ENCODE measurements at regions not wholly inside any gene's neighbourhood (a gene's known extent, or its start where the extent isn't known, plus 50 kb on each side); places are given as distances from the start of the nearest gene placed in this dataset.

GRCh38 chr15:91568036-91568435 is 285.5 kb upstream of the SLCO3A1 start:
- no peaks in the 10 kb centered on the region for H3K4me1 ChIP-seq (ENCODE audit: insufficient read depth)
- no peak overlapping the region for H3K4me2 ChIP-seq (ENCODE audit: unreplicated experiment)
- no peaks in the 10 kb centered on the region for H3K79me2 ChIP-seq (ENCODE audit: insufficient read depth)
- no peak overlapping the region for H3K4me3 ChIP-seq
- H4K20me1 ChIP-seq (ENCODE audit: insufficient read depth), result no peaks in the 10 kb centered on the region
- H3K27me3 ChIP-seq (replicated peaks; ENCODE audit: insufficient read depth), result peaks cover 20% of the 10 kb centered on the region; the same call in 1 of the 2 replicates
- WGBS, 2 experiments (ENCODE audit: low coverage in 1 of 2, low lambda C conversion rate in 2 of 2, missing lambda C conversion rate in 2 of 2), result 71 to 73% methylated on average over 2 of the region's 2 CpGs
- H3K9me3 ChIP-seq (ENCODE audit: low read depth), result no peaks in the 10 kb centered on the region
- H2AFZ ChIP-seq, result no peak overlapping the region
- H3K9ac ChIP-seq, result no peak overlapping the region
- TF ChIP-seq EZH2phosphoT487 (IDR thresholded peaks at IDR 0.05; ENCODE audit: insufficient read depth, low read depth) (no peak), EZH2 (IDR thresholded peaks at IDR 0.05; ENCODE audit: insufficient read depth, poor library complexity, severe bottlenecking) (no peak)
- no peaks in the 10 kb centered on the region for H3K9me2 ChIP-seq (ENCODE audit: insufficient read depth)
- H3K36me3 ChIP-seq (ENCODE audit: low read depth), result no peaks in the 10 kb centered on the region
- in situ Hi-C loops (cut with MboI), result no loop called here
- no peaks in the 10 kb centered on the region; the same call in 1 of the 2 replicates for H3F3A ChIP-seq (ENCODE audit: insufficient read depth)
- H3K27ac ChIP-seq, result no peak overlapping the region
- DNase-seq, result no peak

GRCh38 chr15:91572110-91572509 is 281.4 kb upstream of the SLCO3A1 start:
- WGBS, 2 experiments (ENCODE audit: low coverage in 1 of 2, low lambda C conversion rate in 2 of 2, missing lambda C conversion rate in 2 of 2), result 60 to 65% methylated on average over 5 of the region's 5 CpGs
- TF ChIP-seq EZH2 (IDR thresholded peaks at IDR 0.05; ENCODE audit: insufficient read depth, poor library complexity, severe bottlenecking) (no peak), EZH2phosphoT487 (IDR thresholded peaks at IDR 0.05; ENCODE audit: insufficient read depth, low read depth) (no peak)
- peaks cover 20% of the 10 kb centered on the region; the same call in 1 of the 2 replicates for H3K27me3 ChIP-seq (replicated peaks; ENCODE audit: insufficient read depth)
- no peak overlapping the region for H3K4me3 ChIP-seq
- no peak overlapping the region for H3K27ac ChIP-seq
- in situ Hi-C loops (cut with MboI), result no loop called here
- no peaks in the 10 kb centered on the region for H3K79me2 ChIP-seq (ENCODE audit: insufficient read depth)
- H3K9me3 ChIP-seq (ENCODE audit: low read depth), result no peaks in the 10 kb centered on the region
- no peaks in the 10 kb centered on the region for H3F3A ChIP-seq (ENCODE audit: insufficient read depth)
- H2AFZ ChIP-seq, result no peak overlapping the region
- H3K36me3 ChIP-seq (ENCODE audit: low read depth), result no peaks in the 10 kb centered on the region
- no peaks in the 10 kb centered on the region for H3K4me1 ChIP-seq (ENCODE audit: insufficient read depth)
- H3K4me2 ChIP-seq (ENCODE audit: unreplicated experiment), result no peak overlapping the region
- DNase-seq, result peak; percentile 10
- H3K9ac ChIP-seq, result no peak overlapping the region
- H3K9me2 ChIP-seq (ENCODE audit: insufficient read depth), result no peaks in the 10 kb centered on the region
- no peaks in the 10 kb centered on the region for H4K20me1 ChIP-seq (ENCODE audit: insufficient read depth)

- Histone ChIP-seq H3K9me3 (ENCODE audit: low read depth) (no peaks in the 10 kb centered on the region), H3F3A (ENCODE audit: insufficient read depth) (no peaks in the 10 kb centered on the region), H3K9me2 (ENCODE audit: insufficient read depth) (no peaks in the 10 kb centered on the region), H3K4me1 (ENCODE audit: insufficient read depth) (no peaks in the 10 kb centered on the region), H3K79me2 (ENCODE audit: insufficient read depth) (no peaks in the 10 kb centered on the region), H3K4me2 (ENCODE audit: unreplicated experiment) (no peak overlapping the region), H3K27me3 (replicated peaks; ENCODE audit: insufficient read depth) (no peaks in the 10 kb centered on the region), H3K9ac (no peak overlapping the region), H3K4me3 (no peak overlapping the region), H2AFZ (no peak overlapping the region), H4K20me1 (ENCODE audit: insufficient read depth) (no peaks in the 10 kb centered on the region), H3K36me3 (ENCODE audit: low read depth) (no peaks in the 10 kb centered on the region), H3K27ac (no peak overlapping the region)
- TF ChIP-seq EZH2 (IDR thresholded peaks at IDR 0.05; ENCODE audit: insufficient read depth, poor library complexity, severe bottlenecking), result no peak
- TF ChIP-seq EZH2phosphoT487 (IDR thresholded peaks at IDR 0.05; ENCODE audit: insufficient read depth, low read depth), result no peak
- in situ Hi-C loops (cut with MboI), result no loop called here
- 57 to 66% methylated on average over 4 of the region's 4 CpGs for WGBS, 2 experiments (ENCODE audit: low coverage in 1 of 2, low lambda C conversion rate in 2 of 2, missing lambda C conversion rate in 2 of 2)
- no peak for DNase-seq
Measured at GRCh38 chr15:91576096-91576495, 277.4 kb upstream of the SLCO3A1 start.

GRCh38 chr15:91578511-91578910 is 275.0 kb upstream of the SLCO3A1 start:
- no peak overlapping the region for H3K4me2 ChIP-seq (ENCODE audit: unreplicated experiment)
- in situ Hi-C loops (cut with MboI), result no loop called here
- no peaks in the 10 kb centered on the region for H3K79me2 ChIP-seq (ENCODE audit: insufficient read depth)
- H4K20me1 ChIP-seq (ENCODE audit: insufficient read depth), result no peaks in the 10 kb centered on the region
- no peak overlapping the region for H3K4me3 ChIP-seq
- no peaks in the 10 kb centered on the region for H3K4me1 ChIP-seq (ENCODE audit: insufficient read depth)
- no peak overlapping the region for H3K27ac ChIP-seq
- H3K9ac ChIP-seq, result no peak overlapping the region
- H3K9me2 ChIP-seq (ENCODE audit: insufficient read depth), result no peaks in the 10 kb centered on the region
- 10 to 16% methylated on average over 6 of the region's 6 CpGs for WGBS, 2 experiments (ENCODE audit: low coverage in 1 of 2, low lambda C conversion rate in 2 of 2, missing lambda C conversion rate in 2 of 2)
- no peak overlapping the region for H2AFZ ChIP-seq
- no peaks in the 10 kb centered on the region for H3K36me3 ChIP-seq (ENCODE audit: low read depth)
- TF ChIP-seq EZH2phosphoT487 (IDR thresholded peaks at IDR 0.05; ENCODE audit: insufficient read depth, low read depth) (no peak), EZH2 (IDR thresholded peaks at IDR 0.05; ENCODE audit: insufficient read depth, poor library complexity, severe bottlenecking) (no peak)
- no peak for DNase-seq
- no peaks in the 10 kb centered on the region for H3K27me3 ChIP-seq (replicated peaks; ENCODE audit: insufficient read depth)
- no peaks in the 10 kb centered on the region for H3F3A ChIP-seq (ENCODE audit: insufficient read depth)
- H3K9me3 ChIP-seq (ENCODE audit: low read depth), result no peaks in the 10 kb centered on the region

GRCh38 chr15:91584895-91585294 is 268.6 kb upstream of the SLCO3A1 start:
- H3K27ac ChIP-seq, result no peak overlapping the region
- no peak overlapping the region for H3K4me2 ChIP-seq (ENCODE audit: unreplicated experiment)
- TF ChIP-seq EZH2 (IDR thresholded peaks at IDR 0.05; ENCODE audit: insufficient read depth, poor library complexity, severe bottlenecking), result no peak
- no peak for TF ChIP-seq EZH2phosphoT487 (IDR thresholded peaks at IDR 0.05; ENCODE audit: insufficient read depth, low read depth)
- DNase-seq, result no peak
- no peak overlapping the region for H2AFZ ChIP-seq
- no peaks in the 10 kb centered on the region for H3K36me3 ChIP-seq (ENCODE audit: low read depth)
- H4K20me1 ChIP-seq (ENCODE audit: insufficient read depth), result no peaks in the 10 kb centered on the region
- H3F3A ChIP-seq (ENCODE audit: insufficient read depth), result no peaks in the 10 kb centered on the region
- H3K27me3 ChIP-seq (replicated peaks; ENCODE audit: insufficient read depth), result no peaks in the 10 kb centered on the region
- WGBS, 2 experiments (ENCODE audit: low coverage in 1 of 2, low lambda C conversion rate in 2 of 2, missing lambda C conversion rate in 2 of 2), result 61 to 67% methylated on average over 3 of the region's 3 CpGs
- H3K9me2 ChIP-seq (ENCODE audit: insufficient read depth), result no peaks in the 10 kb centered on the region
- in situ Hi-C loops (cut with MboI), result no loop called here
- no peak overlapping the region for H3K4me3 ChIP-seq
- H3K4me1 ChIP-seq (ENCODE audit: insufficient read depth), result no peaks in the 10 kb centered on the region
- H3K9me3 ChIP-seq (ENCODE audit: low read depth), result no peaks in the 10 kb centered on the region
- no peaks in the 10 kb centered on the region for H3K79me2 ChIP-seq (ENCODE audit: insufficient read depth)
- no peak overlapping the region for H3K9ac ChIP-seq
